ENCODE measurements at regions not wholly inside any gene's neighbourhood (a gene's known extent, or its start where the extent isn't known, plus 50 kb on each side); places are given as distances from the start of the nearest gene placed in this dataset.

- TF ChIP-seq POLR2A (IDR thresholded peaks at IDR 0.05; ENCODE audit: low read depth, low read length) (no peak), POLR2AphosphoS5 (IDR thresholded peaks at IDR 0.05; ENCODE audit: low read depth, low read length) (no peak), SPI1 (IDR thresholded peaks at IDR 0.05; ENCODE audit: low read depth, low read length) (no peak)
Observed at GRCh38 chrX:5752831-5753230, 475.8 kb downstream of the NLGN4X start.

Measured in GM12891 (cell line).